Liver (tissue), 3 donors: ENCODE measurements at regions not wholly inside any gene's neighbourhood (a gene's known extent, or its start where the extent isn't known, plus 50 kb on each side); places are given as distances from the start of the nearest gene placed in this dataset.

ENCODE experiments used
- CTCF ChIP-seq: fragments of 150-350 bp; IDR thresholded peaks from 2 replicates; pipeline ENCODE4 v1.5.1; 2017; ENCODE audit warnings: improper control_type of control experiment, low read depth, low read length; ENCODE audit not compliant: missing input control
- FOXA1 ChIP-seq: IDR thresholded peaks from 2 replicates; pipeline ENCODE4 v1.6.1; 2016; ENCODE audit warnings: antibody characterized with exemption
- FOXA2 ChIP-seq: IDR thresholded peaks from 2 replicates; pipeline ENCODE4 v1.6.1; 2016; ENCODE audit warnings: antibody characterized with exemption
- JUND ChIP-seq, 2 donors: IDR thresholded peaks; 2 replicates each; pipeline ENCODE4 v1.6.1; 2016; ENCODE audit warnings: antibody characterized with exemption in 2 of 2
- MAX ChIP-seq: IDR thresholded peaks from 2 replicates; pipeline ENCODE4 v1.6.1; 2016; ENCODE audit warnings: antibody characterized with exemption
- SP1 ChIP-seq: IDR thresholded peaks from 2 replicates; pipeline ENCODE4 v1.6.1; 2018; ENCODE audit warnings: antibody characterized with exemption, mild to moderate bottlenecking
- TAF1 ChIP-seq: conservative IDR thresholded peaks from 2 replicates; pipeline ENCODE4 v1.6.1; 2016; ENCODE audit warnings: antibody characterized with exemption, mild to moderate bottlenecking
- YY1 ChIP-seq: IDR thresholded peaks from 2 replicates; pipeline ENCODE4 v1.6.1; 2016; ENCODE audit warnings: antibody characterized with exemption, mild to moderate bottlenecking
- donor health status: healthy.
- donor health status: healthy.

- TF ChIP-seq CTCF (no peak), JUND (IDR thresholded peaks at IDR 0.05) (no peak), FOXA1 (no peak), SP1 (no peak), MAX (no peak), FOXA2 (no peak), TAF1 (no peak), YY1 (no peak)
These were observed 138.5 kb downstream of the WSCD1 start for GRCh38 chr17:6208608-6209180.
